Hepatocyte (in vitro differentiated cells): ENCODE measurements at regions not wholly inside any gene's neighbourhood (a gene's known extent, or its start where the extent isn't known, plus 50 kb on each side); places are given as distances from the start of the nearest gene placed in this dataset.

Source experiments
- DNase-seq: peaks from one replicate; pipeline ENCODE4 v3.0.0-alpha.2; 2016; ENCODE audit warnings: low spot score
- H2AFZ ChIP-seq: fragments of 200-600 bp; sonication (generic); 2 replicates; pipeline ENCODE4 v1.6.0; 2016; ENCODE audit warnings: antibody characterized with exemption, mild to moderate bottlenecking
- H3K27ac ChIP-seq: fragments of 200-600 bp; sonication (generic); 2 replicates; pipeline ENCODE4 v1.5.1; 2016; ENCODE audit warnings: mild to moderate bottlenecking
- H3K27me3 ChIP-seq: fragments of 200-600 bp; sonication (generic); 2 replicates; pipeline ENCODE4 v1.6.1; 2016
- H3K36me3 ChIP-seq: fragments of 200-600 bp; sonication (generic); replicated peaks from 2 replicates; pipeline ENCODE4 v1.5.1; 2016; ENCODE audit warnings: low read depth; ENCODE audit not compliant: insufficient read depth
- H3K4me1 ChIP-seq: fragments of 200-600 bp; sonication (generic); 2 replicates; pipeline ENCODE4 v1.5.1; 2016; ENCODE audit warnings: mild to moderate bottlenecking, moderate library complexity; ENCODE audit not compliant: insufficient read depth
- H3K4me2 ChIP-seq: fragments of 200-600 bp; sonication (generic); 2 replicates; pipeline ENCODE4 v1.6.0; 2016
- H3K4me3 ChIP-seq: fragments of 200-600 bp; sonication (generic); 2 replicates; pipeline ENCODE4 v1.5.1; 2016; ENCODE audit warnings: mild to moderate bottlenecking
- H3K79me2 ChIP-seq: fragments of 200-600 bp; sonication (generic); 2 replicates; pipeline ENCODE4 v1.6.0; 2017; ENCODE audit warnings: mild to moderate bottlenecking
- H3K9me2 ChIP-seq: fragments of 200-600 bp; sonication (generic); replicated peaks from 2 replicates; pipeline ENCODE4 v1.6.0; 2017; ENCODE audit warnings: mild to moderate bottlenecking; ENCODE audit not compliant: insufficient read depth
- H3K9me3 ChIP-seq: fragments of 200-600 bp; sonication (generic); 2 replicates; pipeline ENCODE4 v1.5.1; 2016; ENCODE audit warnings: low read depth, mild to moderate bottlenecking
- H4K20me1 ChIP-seq: fragments of 200-600 bp; sonication (generic); 2 replicates; pipeline ENCODE4 v1.6.0; 2016; ENCODE audit warnings: mild to moderate bottlenecking; ENCODE audit not compliant: insufficient read depth, poor library complexity, severe bottlenecking
- CTCF ChIP-seq: fragments of 200-600 bp; sonication (generic); IDR thresholded peaks from 2 replicates; pipeline ENCODE4 v1.5.1; 2016; ENCODE audit warnings: antibody characterized with exemption, mild to moderate bottlenecking; ENCODE audit not compliant: poor library complexity
- EZH2 ChIP-seq: fragments of 200-600 bp; sonication (generic); IDR thresholded peaks from 2 replicates; pipeline ENCODE4 v1.6.1; 2016; ENCODE audit warnings: antibody characterized with exemption, mild to moderate bottlenecking, borderline replicate concordance
- EZH2phosphoT487 ChIP-seq: fragments of 200-600 bp; sonication (generic); IDR thresholded peaks from one replicate; pipeline ENCODE4 v1.6.1; 2018; ENCODE audit warnings: antibody characterized with exemption, mild to moderate bottlenecking, low read depth, moderate library complexity; ENCODE audit not compliant: unreplicated experiment, severe bottlenecking
- WGBS: methylation state at CpG from one replicate; pipeline ENCODE4 v1.1.6; 2016; ENCODE audit warnings: low lambda C conversion rate; ENCODE audit errors: missing lambda C conversion rate; 5-methylcytosine and 5-hydroxymethylcytosine counted together

- no peak for DNase-seq
- H3K9me2 ChIP-seq = no peaks in the 10 kb centered on the region
- TF ChIP-seq EZH2phosphoT487 (no peak), EZH2 (no peak), CTCF (no peak)
Observed at GRCh38 chr14:71382315-71382714, 475.1 kb downstream of the PCNX1 start.

GRCh38 chr14:71383510-71383909, 476.3 kb downstream of the PCNX1 start:
- DNase-seq = no peak
- Histone ChIP-seq H3K27ac (no peak overlapping the region), H3K79me2 (peaks cover 96% of the 10 kb centered on the region), H3K4me3 (no peak overlapping the region), H3K4me1 (peaks cover 25% of the 10 kb centered on the region), H4K20me1 (no peaks in the 10 kb centered on the region), H2AFZ (no peak overlapping the region), H3K36me3 (no peaks in the 10 kb centered on the region), H3K9me3 (no peaks in the 10 kb centered on the region), H3K9me2 (no peaks in the 10 kb centered on the region), H3K4me2 (no peak overlapping the region), H3K27me3 (no peaks in the 10 kb centered on the region)
- 88% methylated on average over 2 of the region's 2 CpGs for WGBS
- TF ChIP-seq CTCF (no peak), EZH2phosphoT487 (no peak), EZH2 (no peak)

More at GRCh38 chr14:71382315-71382714, 475.1 kb downstream of the PCNX1 start:
- Histone ChIP-seq H3K4me1 (peaks cover 13% of the 10 kb centered on the region), H3K4me3 (no peak overlapping the region), H3K36me3 (no peaks in the 10 kb centered on the region), H3K27me3 (no peaks in the 10 kb centered on the region), H2AFZ (no peak overlapping the region), H3K4me2 (peak overlapping the region; percentile 37), H4K20me1 (no peaks in the 10 kb centered on the region), H3K27ac (peak overlapping the region; percentile 50), H3K79me2 (peaks cover 94% of the 10 kb centered on the region), H3K9me3 (no peaks in the 10 kb centered on the region)
- 71% methylated on average over 6 of the region's 6 CpGs for WGBS

GRCh38 chr14:71384007-71384845, 477.0 kb downstream of the PCNX1 start:
- no peaks in the 10 kb centered on the region for H3K27me3 ChIP-seq
- peaks cover 28% of the 10 kb centered on the region for H3K4me1 ChIP-seq
- TF ChIP-seq EZH2phosphoT487 (no peak), EZH2 (no peak)
- H4K20me1 ChIP-seq = no peaks in the 10 kb centered on the region
- WGBS = 76% methylated on average over 10 of the region's 10 CpGs
- no peak overlapping the region for H3K4me3 ChIP-seq
- DNase-seq = no peak
- no peak overlapping the region for H3K4me2 ChIP-seq
- H2AFZ ChIP-seq = no peak overlapping the region
- H3K9me2 ChIP-seq = no peaks in the 10 kb centered on the region
- no peak overlapping the region for H3K27ac ChIP-seq
- H3K79me2 ChIP-seq = peaks cover 96% of the 10 kb centered on the region
- no peaks in the 10 kb centered on the region for H3K36me3 ChIP-seq
- no peaks in the 10 kb centered on the region for H3K9me3 ChIP-seq

GRCh38 chr14:71387753-71388152, 480.5 kb downstream of the PCNX1 start:
- Histone ChIP-seq H3K36me3 (no peaks in the 10 kb centered on the region), H3K27ac (no peak overlapping the region), H3K9me3 (no peaks in the 10 kb centered on the region), H4K20me1 (no peaks in the 10 kb centered on the region), H2AFZ (no peak overlapping the region), H3K4me3 (no peak overlapping the region), H3K9me2 (no peaks in the 10 kb centered on the region), H3K4me1 (peaks cover 22% of the 10 kb centered on the region), H3K79me2 (peaks cover 92% of the 10 kb centered on the region), H3K4me2 (no peak overlapping the region), H3K27me3 (no peaks in the 10 kb centered on the region)
- DNase-seq = no peak
- TF ChIP-seq CTCF = no peak
- TF ChIP-seq EZH2phosphoT487 = no peak
- no peak for TF ChIP-seq EZH2
- WGBS = 70% methylated on average over 3 of the region's 3 CpGs
